ENCODE measurements at regions not wholly inside any gene's neighbourhood (a gene's known extent, or its start where the extent isn't known, plus 50 kb on each side); places are given as distances from the start of the nearest gene placed in this dataset.

- DNase-seq: no peak
- H3K9me3 ChIP-seq: no peaks in the 10 kb centered on the region
- no peak for TF ChIP-seq POLR2A (IDR thresholded peaks at IDR 0.05)
These were observed 72.3 kb downstream of the FAM76B start for GRCh38 chr11:95717314-95717713.

GRCh38 chr11:95716266-95716665, 73.3 kb downstream of the FAM76B start:
- H3K27me3 ChIP-seq: no peaks in the 10 kb centered on the region

More at GRCh38 chr11:95717314-95717713, 72.3 kb downstream of the FAM76B start:
- Histone ChIP-seq H3K27me3 (no peaks in the 10 kb centered on the region), H3K27ac (peak overlapping the region in 2 of 4 donors; percentile 73 to 77), H3K4me1 (peaks cover 0 to 8% (median 0%) of the 10 kb centered on the region in 4 donors), H3K4me3 (no peak overlapping the region), H3K36me3 (no peaks in the 10 kb centered on the region)

GRCh38 chr11:95715777-95716241, 73.8 kb downstream of the FAM76B start:
- H3K27ac ChIP-seq: peak overlapping the region in 2 of 4 donors; percentile 73 to 77
- H3K4me1 ChIP-seq: peaks cover 0 to 15% (median 0%) of the 10 kb centered on the region in 4 donors
- no peaks in the 10 kb centered on the region for H3K9me3 ChIP-seq
- no peak overlapping the region for H3K4me3 ChIP-seq
- H3K27me3 ChIP-seq: no peaks in the 10 kb centered on the region
- H3K36me3 ChIP-seq: no peaks in the 10 kb centered on the region
- no peak for TF ChIP-seq POLR2A (IDR thresholded peaks at IDR 0.05)
- TF ChIP-seq CTCF (IDR thresholded peaks at IDR 0.05): no peak
- peak in 2 of 3 donors; percentile 75 to 80 for DNase-seq

More at GRCh38 chr11:95716266-95716665, 73.3 kb downstream of the FAM76B start:
- Histone ChIP-seq H3K27ac (peak overlapping the region in 2 of 4 donors; percentile 73 to 77), H3K9me3 (no peaks in the 10 kb centered on the region), H3K4me1 (peaks cover 0 to 15% (median 0%) of the 10 kb centered on the region in 4 donors), H3K36me3 (no peaks in the 10 kb centered on the region), H3K4me3 (no peak overlapping the region)
- TF ChIP-seq CTCF (IDR thresholded peaks at IDR 0.05) (no peak), POLR2A (IDR thresholded peaks at IDR 0.05) (no peak)
- DNase-seq: no peak

- no peaks in the 10 kb centered on the region for H3K9me3 ChIP-seq
- H3K27me3 ChIP-seq: no peaks in the 10 kb centered on the region
- no peaks in the 10 kb centered on the region for H3K36me3 ChIP-seq
- DNase-seq: no peak
- peaks cover 0 to 15% (median 0%) of the 10 kb centered on the region in 4 donors for H3K4me1 ChIP-seq
- peak overlapping the region in 2 of 4 donors; percentile 67 to 73 for H3K27ac ChIP-seq
- TF ChIP-seq POLR2A (IDR thresholded peaks at IDR 0.05): no peak
- no peak for TF ChIP-seq CTCF (IDR thresholded peaks at IDR 0.05)
- no peak overlapping the region for H3K4me3 ChIP-seq
These were observed 74.5 kb downstream of the FAM76B start for GRCh38 chr11:95714843-95715776.

- H3K27ac ChIP-seq: peak overlapping the region in 2 of 4 donors; percentile 67 to 73
- TF ChIP-seq POLR2A (IDR thresholded peaks at IDR 0.05) (no peak), CTCF (IDR thresholded peaks at IDR 0.05) (no peak)
- no peaks in the 10 kb centered on the region for H3K36me3 ChIP-seq
- no peak for DNase-seq
- no peaks in the 10 kb centered on the region for H3K27me3 ChIP-seq
- peaks cover 0 to 15% (median 0%) of the 10 kb centered on the region in 4 donors for H3K4me1 ChIP-seq
- no peak overlapping the region for H3K4me3 ChIP-seq
- H3K9me3 ChIP-seq: no peaks in the 10 kb centered on the region
These were observed 76.2 kb downstream of the FAM76B start for GRCh38 chr11:95713428-95713827.

GRCh38 chr11:95711945-95712221, 77.7 kb downstream of the FAM76B start:
- H3K9me3 ChIP-seq: no peaks in the 10 kb centered on the region
- H3K27ac ChIP-seq: peak overlapping the region in 2 of 4 donors; percentile 58 to 65
- no peaks in the 10 kb centered on the region for H3K36me3 ChIP-seq
- TF ChIP-seq CTCF (IDR thresholded peaks at IDR 0.05) (no peak), POLR2A (IDR thresholded peaks at IDR 0.05) (no peak)
- H3K27me3 ChIP-seq: no peaks in the 10 kb centered on the region
- H3K4me3 ChIP-seq: no peak overlapping the region
- DNase-seq: no peak
- peaks cover 0 to 12% (median 0%) of the 10 kb centered on the region in 4 donors for H3K4me1 ChIP-seq

Data from Peyer's patch (tissue), 4 donors.